ENCODE measurements at regions not wholly inside any gene's neighbourhood (a gene's known extent, or its start where the extent isn't known, plus 50 kb on each side); places are given as distances from the start of the nearest gene placed in this dataset.

DNA sequence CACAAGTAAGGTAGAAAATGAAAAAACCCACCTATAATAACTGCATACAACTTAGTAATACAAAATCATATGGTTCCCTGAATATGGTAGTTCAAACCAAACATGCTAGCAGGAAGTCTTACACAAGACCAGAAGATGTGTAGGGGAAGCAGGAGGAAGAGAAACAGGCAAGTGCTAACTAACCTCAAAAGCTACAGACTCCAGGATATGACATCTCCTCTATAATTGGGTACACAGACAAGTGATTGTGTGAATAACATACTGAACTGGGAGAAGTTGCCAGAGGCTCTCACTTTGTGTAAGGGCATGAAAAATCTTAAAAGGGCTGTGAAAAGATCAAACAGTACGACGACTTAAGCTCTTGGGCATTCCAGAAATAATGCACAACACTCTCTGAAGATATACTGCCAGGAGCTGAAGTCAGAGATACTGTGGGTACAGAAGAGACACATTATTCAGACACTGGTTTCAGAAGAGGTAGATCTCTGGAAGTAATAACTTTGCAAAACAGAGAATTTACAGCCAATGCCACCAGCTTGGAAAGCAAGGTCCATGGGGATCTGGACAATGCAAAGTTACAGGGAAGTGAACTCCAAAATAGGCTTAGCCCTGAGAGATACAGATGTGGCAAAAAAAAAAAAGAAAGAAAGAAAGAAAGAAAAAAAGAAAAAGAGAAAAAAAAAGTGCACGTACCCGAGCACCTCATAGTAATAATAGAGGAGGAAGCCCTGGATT is 767.2 kb downstream of the TNS3 start:
- Mint-ChIP-seq H3K36me3 (no peaks in the 10 kb centered on the region), H3K4me1 (no peaks in the 10 kb centered on the region), H3K4me3 (no peak overlapping the region), H3K27ac (no peak overlapping the region), H3K27me3 (ENCODE audit: low read depth in 2 of 2) (no peaks in the 10 kb centered on the region), H3K9me3 (peaks cover 9 to 24% of the 10 kb centered on the region in 2 donors)
- no peaks in the 10 kb centered on the region for H3K4me1 ChIP-seq (ENCODE audit: control insufficient read depth, insufficient read depth, low read length)
- H3K9me3 ChIP-seq (ENCODE audit: control insufficient read depth, insufficient read depth, low read length), result peaks cover 9% of the 10 kb centered on the region
- no peaks in the 10 kb centered on the region for H3K27me3 ChIP-seq (ENCODE audit: control insufficient read depth, insufficient read depth, low read length)
- DNase-seq (no peak), ATAC-seq (no peak)
- intact Hi-C loops (cut with micrococcal nuclease), result no loop called here
- no peak overlapping the region for H3K27ac ChIP-seq (ENCODE audit: low read length)
- H3K4me3 ChIP-seq (ENCODE audit: low read length), result no peak overlapping the region
- TF ChIP-seq, protein P1, sequence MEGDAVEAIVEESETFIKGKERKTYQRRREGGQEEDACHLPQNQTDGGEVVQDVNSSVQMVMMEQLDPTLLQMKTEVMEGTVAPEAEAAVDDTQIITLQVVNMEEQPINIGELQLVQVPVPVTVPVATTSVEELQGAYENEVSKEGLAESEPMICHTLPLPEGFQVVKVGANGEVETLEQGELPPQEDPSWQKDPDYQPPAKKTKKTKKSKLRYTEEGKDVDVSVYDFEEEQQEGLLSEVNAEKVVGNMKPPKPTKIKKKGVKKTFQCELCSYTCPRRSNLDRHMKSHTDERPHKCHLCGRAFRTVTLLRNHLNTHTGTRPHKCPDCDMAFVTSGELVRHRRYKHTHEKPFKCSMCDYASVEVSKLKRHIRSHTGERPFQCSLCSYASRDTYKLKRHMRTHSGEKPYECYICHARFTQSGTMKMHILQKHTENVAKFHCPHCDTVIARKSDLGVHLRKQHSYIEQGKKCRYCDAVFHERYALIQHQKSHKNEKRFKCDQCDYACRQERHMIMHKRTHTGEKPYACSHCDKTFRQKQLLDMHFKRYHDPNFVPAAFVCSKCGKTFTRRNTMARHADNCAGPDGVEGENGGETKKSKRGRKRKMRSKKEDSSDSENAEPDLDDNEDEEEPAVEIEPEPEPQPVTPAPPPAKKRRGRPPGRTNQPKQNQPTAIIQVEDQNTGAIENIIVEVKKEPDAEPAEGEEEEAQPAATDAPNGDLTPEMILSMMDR (IDR thresholded peaks at IDR 0.05), result no peak
- 93% methylated on average over 4 of the region's 4 CpGs for WGBS (ENCODE audit: insufficient coverage)
- no peaks in the 10 kb centered on the region for H3K36me3 ChIP-seq (ENCODE audit: control insufficient read depth, insufficient read depth, low read length)

DNA sequence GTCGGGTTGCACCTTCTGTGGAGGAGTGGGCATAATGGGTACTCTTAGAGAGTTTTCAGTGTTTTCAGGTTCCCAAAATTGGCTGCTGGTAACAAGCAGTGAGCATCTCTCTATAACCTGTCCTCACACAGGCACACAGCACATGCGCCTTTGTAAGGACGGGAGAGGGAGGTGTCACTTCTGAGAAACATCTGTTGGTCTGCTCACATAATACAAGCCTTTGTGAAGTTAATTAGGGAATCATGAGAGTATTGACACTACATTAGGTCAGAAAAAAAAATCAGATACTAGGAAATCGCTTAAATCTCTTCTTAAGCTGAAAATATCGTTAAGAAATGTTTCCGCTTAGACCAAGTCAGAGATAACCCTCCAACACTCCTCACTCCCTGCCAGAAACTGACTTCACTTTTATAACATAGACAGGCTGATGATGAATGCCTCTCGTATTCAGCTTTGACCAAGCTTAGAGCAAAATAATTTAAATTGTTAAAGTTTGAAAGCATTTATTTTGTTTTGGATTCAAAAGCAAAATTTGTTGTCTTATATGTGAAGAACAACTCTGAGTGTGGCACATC is 769.7 kb downstream of the TNS3 start:
- intact Hi-C loops (cut with micrococcal nuclease), result no loop called here
- WGBS (ENCODE audit: insufficient coverage), result 94% methylated on average over 7 of the region's 7 CpGs
- H3K36me3 Mint-ChIP-seq, result no peaks in the 10 kb centered on the region
- DNase-seq (no peak), ATAC-seq (no peak)
- TF ChIP-seq, protein P1 (IDR thresholded peaks at IDR 0.05), result no peak
- no peak overlapping the region for H3K4me3 ChIP-seq (ENCODE audit: low read length)
- no peaks in the 10 kb centered on the region for H3K27me3 ChIP-seq (ENCODE audit: control insufficient read depth, insufficient read depth, low read length)
- no peak overlapping the region for H3K4me3 Mint-ChIP-seq
- no peaks in the 10 kb centered on the region for H3K4me1 Mint-ChIP-seq
- no peak overlapping the region for H3K27ac Mint-ChIP-seq
- H3K36me3 ChIP-seq (ENCODE audit: control insufficient read depth, insufficient read depth, low read length), result no peaks in the 10 kb centered on the region
- peaks cover 11% of the 10 kb centered on the region for H3K9me3 ChIP-seq (ENCODE audit: control insufficient read depth, insufficient read depth, low read length)
- H3K4me1 ChIP-seq (ENCODE audit: control insufficient read depth, insufficient read depth, low read length), result no peaks in the 10 kb centered on the region
- no peaks in the 10 kb centered on the region for H3K27me3 Mint-ChIP-seq (ENCODE audit: low read depth in 2 of 2)
- no peak overlapping the region for H3K27ac ChIP-seq (ENCODE audit: low read length)
- H3K9me3 Mint-ChIP-seq, result peaks cover 11 to 21% of the 10 kb centered on the region in 2 donors

DNA sequence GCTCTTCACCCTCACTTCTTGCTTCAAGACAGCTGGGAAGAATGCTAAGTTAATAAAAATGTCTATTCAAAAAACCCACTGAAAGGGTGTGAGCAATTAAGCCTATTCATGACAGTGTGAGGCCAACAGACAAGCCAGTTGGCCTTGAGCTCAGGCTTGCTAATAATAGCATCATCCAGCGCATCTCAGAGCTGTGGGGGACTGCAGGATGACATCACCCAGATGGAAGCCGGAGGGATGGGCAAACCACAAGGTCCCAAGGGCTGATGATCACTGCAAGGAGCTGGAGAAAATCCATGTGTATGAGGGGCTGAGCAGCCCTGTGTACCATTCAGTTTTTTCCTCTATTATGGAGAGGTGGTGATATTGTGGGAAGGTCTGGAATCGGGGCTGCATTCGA is 770.4 kb downstream of the TNS3 start:
- ATAC-seq, result peak in 1 of 3 donors; percentile 14
- Histone ChIP-seq H3K36me3 (ENCODE audit: control insufficient read depth, insufficient read depth, low read length) (no peaks in the 10 kb centered on the region), H3K4me3 (ENCODE audit: low read length) (no peak overlapping the region), H3K4me1 (ENCODE audit: control insufficient read depth, insufficient read depth, low read length) (no peaks in the 10 kb centered on the region), H3K27me3 (ENCODE audit: control insufficient read depth, insufficient read depth, low read length) (no peaks in the 10 kb centered on the region), H3K9me3 (ENCODE audit: control insufficient read depth, insufficient read depth, low read length) (peaks cover 11% of the 10 kb centered on the region), H3K27ac (ENCODE audit: low read length) (no peak overlapping the region)
- no peak for DNase-seq
- WGBS (ENCODE audit: insufficient coverage), result 91% methylated on average over 4 of the region's 4 CpGs
- Mint-ChIP-seq H3K27me3 (ENCODE audit: low read depth in 2 of 2) (no peaks in the 10 kb centered on the region), H3K27ac (no peak overlapping the region), H3K36me3 (no peaks in the 10 kb centered on the region), H3K4me1 (no peaks in the 10 kb centered on the region), H3K9me3 (peaks cover 15 to 20% of the 10 kb centered on the region in 2 donors), H3K4me3 (no peak overlapping the region)
- intact Hi-C loops (cut with micrococcal nuclease), result no loop called here
- TF ChIP-seq, protein P1 (IDR thresholded peaks at IDR 0.05), result no peak

All from natural killer cell (primary cell).